ENCODE measurements at regions not wholly inside any gene's neighbourhood (a gene's known extent, or its start where the extent isn't known, plus 50 kb on each side); places are given as distances from the start of the nearest gene placed in this dataset.

DNA sequence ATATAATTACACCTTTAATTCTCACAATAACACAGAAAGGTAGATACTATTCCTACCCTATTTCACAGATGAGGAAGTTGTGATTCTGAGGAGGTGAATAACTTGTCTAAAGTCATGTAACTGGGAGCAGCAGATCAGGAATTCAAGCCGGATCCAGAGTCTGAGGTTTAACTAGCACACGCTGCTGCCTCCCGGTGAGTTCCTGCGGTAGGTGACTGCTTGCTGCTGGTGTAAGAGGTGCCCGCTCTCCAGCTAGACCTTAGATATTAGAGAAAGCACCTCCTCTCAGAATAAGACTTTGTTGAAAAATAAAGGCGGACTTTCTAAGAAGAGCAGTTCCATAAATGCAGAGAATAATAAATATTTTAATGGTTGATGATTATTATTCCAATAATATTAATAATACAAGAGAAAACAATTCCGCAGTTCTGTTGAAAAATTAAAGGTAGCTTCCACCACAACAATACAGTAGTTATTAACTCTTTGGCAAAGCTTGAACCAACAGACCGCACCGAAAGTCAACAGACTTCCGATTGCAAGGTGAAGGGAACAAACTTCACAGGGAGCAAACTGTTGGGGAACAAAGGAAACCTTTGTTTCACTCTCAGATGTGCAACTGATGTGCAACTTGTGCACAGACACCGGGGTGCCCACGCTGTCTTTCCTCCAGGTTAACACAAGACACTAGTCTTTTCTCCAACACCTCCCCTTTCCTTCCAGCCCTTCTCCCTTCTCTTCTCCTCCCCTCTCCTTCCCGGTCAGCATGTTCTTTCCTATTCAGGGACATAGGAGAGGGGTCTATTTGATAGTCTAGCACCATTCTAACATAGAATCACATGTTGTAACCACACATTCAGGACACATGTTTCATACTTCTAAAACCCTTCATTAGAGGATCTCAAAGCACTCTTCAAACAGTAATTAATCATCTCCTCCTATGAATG, 73.2 kb upstream of the EGLN3 start (continued):
- TF ChIP-seq, protein P1, sequence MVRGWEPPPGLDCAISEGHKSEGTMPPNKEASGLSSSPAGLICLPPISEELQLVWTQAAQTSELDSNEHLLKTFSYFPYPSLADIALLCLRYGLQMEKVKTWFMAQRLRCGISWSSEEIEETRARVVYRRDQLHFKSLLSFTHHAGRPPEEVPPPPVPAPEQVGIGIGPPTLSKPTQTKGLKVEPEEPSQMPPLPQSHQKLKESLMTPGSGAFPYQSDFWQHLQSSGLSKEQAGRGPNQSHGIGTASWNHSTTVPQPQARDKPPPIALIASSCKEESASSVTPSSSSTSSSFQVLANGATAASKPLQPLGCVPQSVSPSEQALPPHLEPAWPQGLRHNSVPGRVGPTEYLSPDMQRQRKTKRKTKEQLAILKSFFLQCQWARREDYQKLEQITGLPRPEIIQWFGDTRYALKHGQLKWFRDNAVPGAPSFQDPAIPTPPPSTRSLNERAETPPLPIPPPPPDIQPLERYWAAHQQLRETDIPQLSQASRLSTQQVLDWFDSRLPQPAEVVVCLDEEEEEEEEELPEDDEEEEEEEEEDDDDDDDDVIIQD (CRISPR knock-in tag; IDR thresholded peaks at IDR 0.05; ENCODE audit: low read depth): peak; percentile 96; the same call in 1 of the 2 replicates
- TF ChIP-seq GPN1 (CRISPR knock-in tag; IDR thresholded peaks at IDR 0.05; ENCODE audit: borderline replicate concordance) (no peak), ZMYM2 (CRISPR knock-in tag; IDR thresholded peaks at IDR 0.05) (peak; percentile 83), CHCHD3 (CRISPR knock-in tag; IDR thresholded peaks at IDR 0.05) (0 out of 2 replicates have a peak, but pooled peaks have one; percentile 16), ZNF737 (CRISPR knock-in tag; IDR thresholded peaks at IDR 0.05; ENCODE audit: borderline replicate concordance) (no peak), NFKB2 (CRISPR knock-in tag; IDR thresholded peaks at IDR 0.05; ENCODE audit: borderline replicate concordance) (no peak), MYC (CRISPR knock-in tag; IDR thresholded peaks at IDR 0.05; ENCODE audit: borderline replicate concordance) (peak; percentile 85; the same call in 1 of the 2 replicates), TOE1 (CRISPR knock-in tag; IDR thresholded peaks at IDR 0.05) (no peak), TCF7L2 (IDR thresholded peaks at IDR 0.05; ENCODE audit: low read depth, low read length) (peak; percentile 65), ZNF460 (CRISPR knock-in tag; IDR thresholded peaks at IDR 0.05; ENCODE audit: borderline replicate concordance) (no peak), RAD21 (CRISPR knock-in tag; IDR thresholded peaks at IDR 0.05) (peak; percentile 66), RFXAP (CRISPR knock-in tag; IDR thresholded peaks at IDR 0.05; ENCODE audit: borderline replicate concordance) (0 out of 2 replicates have a peak, but pooled peaks have one; percentile 62), BORCS8-MEF2B (CRISPR knock-in tag; IDR thresholded peaks at IDR 0.05) (peak; percentile 53; the same call in 1 of the 2 replicates), ZSCAN30 (CRISPR knock-in tag; IDR thresholded peaks at IDR 0.05) (no peak), GATAD1 (CRISPR knock-in tag; IDR thresholded peaks at IDR 0.05) (peak; percentile 49; the same call in 1 of the 2 replicates), POLR2AphosphoS5 (IDR thresholded peaks at IDR 0.05; ENCODE audit: low read depth, low read length) (peak; percentile 51)
- TF ChIP-seq, protein P2, sequence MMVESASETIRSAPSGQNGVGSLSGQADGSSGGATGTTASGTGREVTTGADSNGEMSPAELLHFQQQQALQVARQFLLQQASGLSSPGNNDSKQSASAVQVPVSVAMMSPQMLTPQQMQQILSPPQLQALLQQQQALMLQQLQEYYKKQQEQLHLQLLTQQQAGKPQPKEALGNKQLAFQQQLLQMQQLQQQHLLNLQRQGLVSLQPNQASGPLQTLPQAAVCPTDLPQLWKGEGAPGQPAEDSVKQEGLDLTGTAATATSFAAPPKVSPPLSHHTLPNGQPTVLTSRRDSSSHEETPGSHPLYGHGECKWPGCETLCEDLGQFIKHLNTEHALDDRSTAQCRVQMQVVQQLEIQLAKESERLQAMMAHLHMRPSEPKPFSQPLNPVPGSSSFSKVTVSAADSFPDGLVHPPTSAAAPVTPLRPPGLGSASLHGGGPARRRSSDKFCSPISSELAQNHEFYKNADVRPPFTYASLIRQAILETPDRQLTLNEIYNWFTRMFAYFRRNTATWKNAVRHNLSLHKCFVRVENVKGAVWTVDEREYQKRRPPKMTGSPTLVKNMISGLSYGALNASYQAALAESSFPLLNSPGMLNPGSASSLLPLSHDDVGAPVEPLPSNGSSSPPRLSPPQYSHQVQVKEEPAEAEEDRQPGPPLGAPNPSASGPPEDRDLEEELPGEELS (CRISPR knock-in tag; IDR thresholded peaks at IDR 0.05): peak; percentile 95
- TF ChIP-seq, protein P3, sequence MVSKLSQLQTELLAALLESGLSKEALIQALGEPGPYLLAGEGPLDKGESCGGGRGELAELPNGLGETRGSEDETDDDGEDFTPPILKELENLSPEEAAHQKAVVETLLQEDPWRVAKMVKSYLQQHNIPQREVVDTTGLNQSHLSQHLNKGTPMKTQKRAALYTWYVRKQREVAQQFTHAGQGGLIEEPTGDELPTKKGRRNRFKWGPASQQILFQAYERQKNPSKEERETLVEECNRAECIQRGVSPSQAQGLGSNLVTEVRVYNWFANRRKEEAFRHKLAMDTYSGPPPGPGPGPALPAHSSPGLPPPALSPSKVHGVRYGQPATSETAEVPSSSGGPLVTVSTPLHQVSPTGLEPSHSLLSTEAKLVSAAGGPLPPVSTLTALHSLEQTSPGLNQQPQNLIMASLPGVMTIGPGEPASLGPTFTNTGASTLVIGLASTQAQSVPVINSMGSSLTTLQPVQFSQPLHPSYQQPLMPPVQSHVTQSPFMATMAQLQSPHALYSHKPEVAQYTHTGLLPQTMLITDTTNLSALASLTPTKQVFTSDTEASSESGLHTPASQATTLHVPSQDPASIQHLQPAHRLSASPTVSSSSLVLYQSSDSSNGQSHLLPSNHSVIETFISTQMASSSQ (IDR thresholded peaks at IDR 0.05; ENCODE audit: low read depth): peak; percentile 70
- TF ChIP-seq, protein P3 (CRISPR knock-in tag; IDR thresholded peaks at IDR 0.05; ENCODE audit: borderline replicate concordance): peak; percentile 88; the same call in 1 of the 2 replicates
- TF ChIP-seq, protein P4, sequence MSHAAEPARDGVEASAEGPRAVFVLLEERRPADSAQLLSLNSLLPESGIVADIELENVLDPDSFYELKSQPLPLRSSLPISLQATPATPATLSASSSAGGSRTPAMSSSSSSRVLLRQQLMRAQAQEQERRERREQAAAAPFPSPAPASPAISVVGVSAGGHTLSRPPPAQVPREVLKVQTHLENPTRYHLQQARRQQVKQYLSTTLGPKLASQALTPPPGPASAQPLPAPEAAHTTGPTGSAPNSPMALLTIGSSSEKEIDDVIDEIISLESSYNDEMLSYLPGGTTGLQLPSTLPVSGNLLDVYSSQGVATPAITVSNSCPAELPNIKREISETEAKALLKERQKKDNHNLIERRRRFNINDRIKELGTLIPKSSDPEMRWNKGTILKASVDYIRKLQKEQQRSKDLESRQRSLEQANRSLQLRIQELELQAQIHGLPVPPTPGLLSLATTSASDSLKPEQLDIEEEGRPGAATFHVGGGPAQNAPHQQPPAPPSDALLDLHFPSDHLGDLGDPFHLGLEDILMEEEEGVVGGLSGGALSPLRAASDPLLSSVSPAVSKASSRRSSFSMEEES (CRISPR knock-in tag; IDR thresholded peaks at IDR 0.05): peak; percentile 79

Measured in HepG2 (cell line).